ENCODE measurements at regions not wholly inside any gene's neighbourhood (a gene's known extent, or its start where the extent isn't known, plus 50 kb on each side); places are given as distances from the start of the nearest gene placed in this dataset.

DNA sequence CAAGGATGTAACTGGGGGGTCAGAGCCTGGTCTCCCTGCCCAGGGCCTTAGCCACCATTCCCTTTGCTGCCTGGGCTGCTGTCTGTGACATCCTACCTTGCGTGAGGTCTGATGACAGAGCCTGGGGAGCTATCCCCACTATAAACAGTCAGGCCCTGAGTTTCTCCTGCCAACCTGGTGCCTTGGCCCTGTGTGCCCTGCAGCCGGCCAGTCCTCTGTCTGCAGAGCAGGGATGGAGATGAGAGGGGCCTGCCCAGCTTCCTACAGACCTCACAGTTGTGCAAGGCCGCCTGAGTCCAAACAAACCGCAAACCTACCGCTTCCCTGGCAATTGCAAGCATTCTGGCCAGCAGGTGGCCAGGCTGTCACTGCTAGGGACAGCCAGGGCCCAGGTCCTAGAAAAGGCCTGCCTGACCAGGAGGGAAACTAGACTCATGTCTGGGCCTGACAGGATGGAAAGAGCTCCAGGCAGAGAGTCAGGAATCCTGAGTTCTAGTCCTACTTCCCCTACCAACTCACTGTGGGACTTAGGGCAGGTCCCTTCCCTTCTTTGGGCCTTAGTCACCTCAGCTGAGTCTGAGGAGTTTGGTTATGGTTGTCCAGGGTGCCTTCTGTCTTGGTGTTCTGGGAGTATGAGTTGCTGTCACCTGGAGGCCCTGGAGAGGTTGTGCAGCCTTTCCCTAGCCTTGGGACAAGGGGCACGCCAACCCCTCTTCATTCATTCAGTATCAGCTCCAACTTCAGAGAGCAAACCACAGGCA lies 86.2 kb downstream of the VEGFA start (continued):
- TF ChIP-seq, protein P1, sequence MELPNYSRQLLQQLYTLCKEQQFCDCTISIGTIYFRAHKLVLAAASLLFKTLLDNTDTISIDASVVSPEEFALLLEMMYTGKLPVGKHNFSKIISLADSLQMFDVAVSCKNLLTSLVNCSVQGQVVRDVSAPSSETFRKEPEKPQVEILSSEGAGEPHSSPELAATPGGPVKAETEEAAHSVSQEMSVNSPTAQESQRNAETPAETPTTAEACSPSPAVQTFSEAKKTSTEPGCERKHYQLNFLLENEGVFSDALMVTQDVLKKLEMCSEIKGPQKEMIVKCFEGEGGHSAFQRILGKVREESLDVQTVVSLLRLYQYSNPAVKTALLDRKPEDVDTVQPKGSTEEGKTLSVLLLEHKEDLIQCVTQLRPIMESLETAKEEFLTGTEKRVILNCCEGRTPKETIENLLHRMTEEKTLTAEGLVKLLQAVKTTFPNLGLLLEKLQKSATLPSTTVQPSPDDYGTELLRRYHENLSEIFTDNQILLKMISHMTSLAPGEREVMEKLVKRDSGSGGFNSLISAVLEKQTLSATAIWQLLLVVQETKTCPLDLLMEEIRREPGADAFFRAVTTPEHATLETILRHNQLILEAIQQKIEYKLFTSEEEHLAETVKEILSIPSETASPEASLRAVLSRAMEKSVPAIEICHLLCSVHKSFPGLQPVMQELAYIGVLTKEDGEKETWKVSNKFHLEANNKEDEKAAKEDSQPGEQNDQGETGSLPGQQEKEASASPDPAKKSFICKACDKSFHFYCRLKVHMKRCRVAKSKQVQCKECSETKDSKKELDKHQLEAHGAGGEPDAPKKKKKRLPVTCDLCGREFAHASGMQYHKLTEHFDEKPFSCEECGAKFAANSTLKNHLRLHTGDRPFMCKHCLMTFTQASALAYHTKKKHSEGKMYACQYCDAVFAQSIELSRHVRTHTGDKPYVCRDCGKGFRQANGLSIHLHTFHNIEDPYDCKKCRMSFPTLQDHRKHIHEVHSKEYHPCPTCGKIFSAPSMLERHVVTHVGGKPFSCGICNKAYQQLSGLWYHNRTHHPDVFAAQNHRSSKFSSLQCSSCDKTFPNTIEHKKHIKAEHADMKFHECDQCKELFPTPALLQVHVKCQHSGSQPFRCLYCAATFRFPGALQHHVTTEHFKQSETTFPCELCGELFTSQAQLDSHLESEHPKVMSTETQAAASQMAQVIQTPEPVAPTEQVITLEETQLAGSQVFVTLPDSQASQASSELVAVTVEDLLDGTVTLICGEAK (IDR thresholded peaks at IDR 0.05): no peak
- TF ChIP-seq, protein P1 (CRISPR knock-in tag; IDR thresholded peaks at IDR 0.05): no peak
- TF ChIP-seq MAFG (tag; conservative IDR thresholded peaks at IDR 0.05) (no peak), TAL1 (IDR thresholded peaks at IDR 0.05) (no peak), TBP (optimal IDR thresholded peaks at IDR 0.05; ENCODE audit: low read depth, low read length) (peak; percentile 51), ZNF589 (CRISPR knock-in tag; IDR thresholded peaks at IDR 0.05; ENCODE audit: low read depth) (peak; percentile 77; the same call in 1 of the 2 replicates), ZNF780A (CRISPR knock-in tag; IDR thresholded peaks at IDR 0.05) (no peak), ZNF583 (CRISPR knock-in tag; IDR thresholded peaks at IDR 0.05) (no peak), TCF7L2 (IDR thresholded peaks at IDR 0.05; ENCODE audit: low read depth, low read length) (no peak), NELFE (IDR thresholded peaks at IDR 0.05; ENCODE audit: insufficient read depth, insufficient read length) (no peak), ELF1 (tag; IDR thresholded peaks at IDR 0.05) (no peak)
- TF ChIP-seq, protein P2, sequence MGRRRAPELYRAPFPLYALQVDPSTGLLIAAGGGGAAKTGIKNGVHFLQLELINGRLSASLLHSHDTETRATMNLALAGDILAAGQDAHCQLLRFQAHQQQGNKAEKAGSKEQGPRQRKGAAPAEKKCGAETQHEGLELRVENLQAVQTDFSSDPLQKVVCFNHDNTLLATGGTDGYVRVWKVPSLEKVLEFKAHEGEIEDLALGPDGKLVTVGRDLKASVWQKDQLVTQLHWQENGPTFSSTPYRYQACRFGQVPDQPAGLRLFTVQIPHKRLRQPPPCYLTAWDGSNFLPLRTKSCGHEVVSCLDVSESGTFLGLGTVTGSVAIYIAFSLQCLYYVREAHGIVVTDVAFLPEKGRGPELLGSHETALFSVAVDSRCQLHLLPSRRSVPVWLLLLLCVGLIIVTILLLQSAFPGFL (CRISPR knock-in tag; IDR thresholded peaks at IDR 0.05): no peak
- TF ChIP-seq, protein P3, sequence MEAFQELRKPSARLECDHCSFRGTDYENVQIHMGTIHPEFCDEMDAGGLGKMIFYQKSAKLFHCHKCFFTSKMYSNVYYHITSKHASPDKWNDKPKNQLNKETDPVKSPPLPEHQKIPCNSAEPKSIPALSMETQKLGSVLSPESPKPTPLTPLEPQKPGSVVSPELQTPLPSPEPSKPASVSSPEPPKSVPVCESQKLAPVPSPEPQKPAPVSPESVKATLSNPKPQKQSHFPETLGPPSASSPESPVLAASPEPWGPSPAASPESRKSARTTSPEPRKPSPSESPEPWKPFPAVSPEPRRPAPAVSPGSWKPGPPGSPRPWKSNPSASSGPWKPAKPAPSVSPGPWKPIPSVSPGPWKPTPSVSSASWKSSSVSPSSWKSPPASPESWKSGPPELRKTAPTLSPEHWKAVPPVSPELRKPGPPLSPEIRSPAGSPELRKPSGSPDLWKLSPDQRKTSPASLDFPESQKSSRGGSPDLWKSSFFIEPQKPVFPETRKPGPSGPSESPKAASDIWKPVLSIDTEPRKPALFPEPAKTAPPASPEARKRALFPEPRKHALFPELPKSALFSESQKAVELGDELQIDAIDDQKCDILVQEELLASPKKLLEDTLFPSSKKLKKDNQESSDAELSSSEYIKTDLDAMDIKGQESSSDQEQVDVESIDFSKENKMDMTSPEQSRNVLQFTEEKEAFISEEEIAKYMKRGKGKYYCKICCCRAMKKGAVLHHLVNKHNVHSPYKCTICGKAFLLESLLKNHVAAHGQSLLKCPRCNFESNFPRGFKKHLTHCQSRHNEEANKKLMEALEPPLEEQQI (IDR thresholded peaks at IDR 0.05): no peak
- TF ChIP-seq, protein P4, sequence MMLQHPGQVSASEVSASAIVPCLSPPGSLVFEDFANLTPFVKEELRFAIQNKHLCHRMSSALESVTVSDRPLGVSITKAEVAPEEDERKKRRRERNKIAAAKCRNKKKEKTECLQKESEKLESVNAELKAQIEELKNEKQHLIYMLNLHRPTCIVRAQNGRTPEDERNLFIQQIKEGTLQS (IDR thresholded peaks at IDR 0.05): no peak
- TF ChIP-seq, protein P4 (CRISPR knock-in tag; conservative IDR thresholded peaks at IDR 0.05): peak; percentile 57; the same call in 1 of the 2 replicates

All from K562 (cell line).